ENCODE measurements at regions not wholly inside any gene's neighbourhood (a gene's known extent, or its start where the extent isn't known, plus 50 kb on each side); places are given as distances from the start of the nearest gene placed in this dataset.
"Not testable (repeated sequence)": the region's sequence is repeated elsewhere in the genome, so short reads cannot be mapped to it uniquely, and the experiment has no call there.

DNA sequence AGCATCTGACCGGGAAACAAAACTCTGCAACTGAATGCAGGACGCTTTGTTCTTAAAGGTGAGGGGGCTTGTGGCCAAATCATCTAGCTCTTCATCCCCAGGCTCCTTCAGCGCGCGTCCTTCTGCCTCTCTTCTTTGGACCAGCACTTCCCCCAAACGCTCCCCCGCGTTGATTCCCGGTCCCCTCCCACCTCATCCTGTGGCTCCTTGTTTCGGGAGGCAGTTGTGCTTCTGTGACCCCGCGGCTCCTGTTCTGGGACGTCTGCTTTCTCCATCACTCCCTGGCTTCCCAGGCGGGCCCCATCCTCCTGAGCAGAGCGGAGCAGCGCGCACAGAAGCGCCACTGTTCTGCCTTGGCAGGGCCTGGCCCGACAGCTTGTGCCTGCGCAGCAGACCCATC is 109.7 kb upstream of the ZNG1E start:
- H3K36me3 ChIP-seq; DNase-seq; H3K9me3 ChIP-seq; H3K27me3 ChIP-seq (ENCODE audit: low read depth); H3K4me1 ChIP-seq; H3K4me3 ChIP-seq; ATAC-seq; intact Hi-C loops (cut with DNase I); H3K27ac ChIP-seq: not testable (repeated sequence)

DNA sequence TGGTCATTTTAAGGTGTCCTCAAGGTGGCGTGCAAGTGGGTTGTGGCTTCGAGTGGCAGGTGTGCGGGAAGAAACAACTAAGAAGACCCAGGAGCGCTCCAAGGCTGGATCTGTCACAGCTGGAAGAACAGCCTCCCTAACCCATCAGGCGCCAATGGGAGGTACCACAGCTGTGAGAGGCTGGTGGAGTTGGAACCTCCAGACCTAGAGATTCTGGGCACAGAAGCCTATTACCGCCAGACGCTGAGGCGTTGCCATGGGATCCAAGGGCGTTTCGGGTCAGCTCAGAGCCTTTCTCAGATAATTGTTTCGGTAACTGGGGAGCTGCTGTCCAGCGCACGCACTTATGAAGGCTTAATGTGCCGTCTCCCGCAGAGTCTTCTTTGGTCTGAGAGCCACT is 156.7 kb upstream of the ZNG1E start:
- DNase-seq; H3K4me1 ChIP-seq; H3K27ac ChIP-seq; H3K9me3 ChIP-seq; H3K4me3 ChIP-seq; intact Hi-C loops (cut with DNase I); H3K27me3 ChIP-seq (ENCODE audit: low read depth); H3K36me3 ChIP-seq; ATAC-seq: not testable (repeated sequence)

DNA sequence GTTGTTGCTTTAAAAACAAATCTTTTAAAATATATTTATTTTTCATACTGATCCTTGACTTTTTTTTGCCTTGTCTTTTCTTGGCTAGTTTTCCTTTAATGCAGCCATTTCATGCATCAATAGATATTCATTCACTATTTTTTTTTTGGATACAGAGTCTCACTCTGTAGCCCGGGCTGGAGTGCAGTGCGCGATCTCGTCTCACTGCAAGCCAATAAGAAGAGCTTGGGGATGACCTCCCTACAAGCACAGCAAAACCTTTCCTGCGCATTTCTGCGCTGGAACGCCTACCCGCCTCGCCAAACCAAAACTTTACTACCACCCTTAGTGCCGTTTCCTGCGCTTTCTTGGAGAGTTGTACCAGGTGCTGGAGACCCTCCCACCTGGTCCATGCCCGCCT is 161.3 kb upstream of the ZNG1E start:
- ATAC-seq; H3K9me3 ChIP-seq; H3K4me1 ChIP-seq; H3K27me3 ChIP-seq (ENCODE audit: low read depth); H3K4me3 ChIP-seq; H3K36me3 ChIP-seq; H3K27ac ChIP-seq; intact Hi-C loops (cut with DNase I); DNase-seq: not testable (repeated sequence)

DNA sequence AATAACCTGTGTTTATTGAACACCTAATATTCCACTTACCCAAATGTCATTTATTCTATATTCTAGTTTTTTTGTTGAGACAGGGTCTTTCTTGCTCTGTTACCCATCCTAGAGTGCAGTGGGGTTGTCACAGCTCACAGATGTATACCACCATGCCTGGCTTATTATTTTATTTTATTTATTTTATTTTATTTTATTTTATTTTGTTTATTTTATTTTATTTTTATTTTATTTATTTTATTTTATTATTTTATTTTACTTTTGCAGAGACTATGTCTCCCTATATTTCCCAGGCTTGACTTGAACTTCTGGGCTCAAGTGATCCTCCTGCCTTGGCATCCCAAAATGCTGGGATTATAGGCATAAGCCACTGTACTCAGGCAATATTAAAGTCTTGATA is 167.8 kb upstream of the ZNG1E start:
- H3K27me3 ChIP-seq (ENCODE audit: low read depth); H3K27ac ChIP-seq; H3K36me3 ChIP-seq; DNase-seq; H3K4me1 ChIP-seq; ATAC-seq; intact Hi-C loops (cut with DNase I); H3K4me3 ChIP-seq; H3K9me3 ChIP-seq: not testable (repeated sequence)

DNA sequence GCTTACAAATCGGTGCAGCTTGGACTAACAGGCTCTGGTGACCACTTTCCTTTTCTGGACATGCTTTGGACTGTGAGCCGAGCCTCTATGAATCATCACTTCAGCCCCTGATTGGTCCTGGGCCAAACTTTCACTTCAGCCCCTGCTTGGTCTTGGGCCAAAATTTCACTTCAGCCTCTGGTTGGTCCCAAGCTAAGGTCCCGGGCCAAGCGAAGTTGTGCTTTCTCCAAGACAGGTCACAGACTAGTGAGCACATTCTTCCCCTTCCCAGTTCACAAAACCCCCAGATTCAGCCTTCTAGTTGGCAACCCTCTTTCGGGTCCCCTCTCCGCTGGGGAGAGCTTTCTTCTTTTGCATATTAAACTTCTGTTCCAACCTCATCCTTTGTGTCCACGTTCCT is 171.0 kb upstream of the ZNG1E start:
- intact Hi-C loops (cut with DNase I); H3K4me1 ChIP-seq; H3K9me3 ChIP-seq; H3K36me3 ChIP-seq; ATAC-seq; DNase-seq; H3K27me3 ChIP-seq (ENCODE audit: low read depth); H3K27ac ChIP-seq; H3K4me3 ChIP-seq: not testable (repeated sequence)

DNA sequence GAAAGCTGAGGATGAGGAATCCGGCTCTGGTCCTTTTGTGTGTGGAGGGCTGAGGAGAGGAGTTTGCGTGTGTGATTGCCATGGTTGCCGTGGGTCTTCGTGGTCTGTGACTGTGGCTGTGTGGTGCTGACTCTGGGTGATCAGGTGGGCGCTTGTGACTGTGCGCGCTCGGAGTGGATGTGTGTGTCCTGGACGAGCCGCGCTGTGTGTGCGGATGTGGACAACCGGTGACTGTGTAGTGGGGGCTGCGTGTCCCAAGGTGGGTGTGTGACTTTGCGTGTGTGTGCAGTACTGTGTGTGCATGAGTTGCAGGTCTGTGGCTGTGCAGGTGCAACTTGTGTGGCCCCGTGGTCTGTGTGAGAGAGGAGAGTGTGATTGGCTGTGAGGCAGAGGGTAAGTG is 172.0 kb upstream of the ZNG1E start:
- H3K27me3 ChIP-seq (ENCODE audit: low read depth); H3K4me3 ChIP-seq; ATAC-seq; H3K27ac ChIP-seq; DNase-seq; H3K4me1 ChIP-seq; H3K36me3 ChIP-seq; intact Hi-C loops (cut with DNase I); H3K9me3 ChIP-seq: not testable (repeated sequence)

DNA sequence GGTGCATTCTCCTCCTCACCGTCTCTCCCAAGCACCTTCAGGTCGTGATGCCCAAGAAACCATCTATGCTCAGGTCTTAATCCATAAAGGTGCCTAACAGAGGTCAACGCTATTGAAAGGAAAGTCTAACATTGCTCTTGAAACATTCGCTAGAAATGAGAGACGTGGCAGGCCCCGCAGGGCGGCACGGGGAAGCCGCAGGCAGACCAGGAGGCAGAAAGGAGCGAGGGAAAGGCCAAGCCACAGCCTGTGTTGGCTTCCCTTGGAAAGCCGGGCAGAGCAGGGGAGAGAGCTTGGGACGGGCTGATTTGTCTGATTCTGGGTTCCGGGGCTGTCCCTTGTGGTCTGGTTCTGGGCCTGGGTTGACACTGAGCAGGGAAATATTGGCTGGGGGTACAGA is 192.8 kb upstream of the ZNG1E start:
- H3K27me3 ChIP-seq (ENCODE audit: low read depth); intact Hi-C loops (cut with DNase I); H3K27ac ChIP-seq; ATAC-seq; H3K36me3 ChIP-seq; H3K9me3 ChIP-seq; H3K4me1 ChIP-seq; H3K4me3 ChIP-seq; DNase-seq: not testable (repeated sequence)

DNA sequence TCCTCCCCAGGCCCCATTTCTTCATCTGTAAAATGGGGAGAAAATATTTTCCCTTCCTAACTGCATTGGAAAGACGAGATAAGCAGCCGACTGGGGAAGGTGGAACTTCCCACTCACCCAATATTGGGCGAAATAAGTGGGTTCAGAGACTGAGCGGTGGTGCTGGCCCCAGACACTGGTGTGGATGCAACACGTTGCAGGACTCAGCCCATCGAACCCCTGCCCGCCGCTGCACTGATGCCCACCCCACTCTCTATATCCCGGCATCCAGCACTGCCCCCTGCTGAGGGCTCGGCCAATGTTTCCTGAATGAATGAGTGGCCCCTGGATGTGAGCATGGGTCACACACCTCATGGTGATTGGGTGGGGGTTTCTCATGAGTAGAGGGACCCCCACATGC is 194.4 kb upstream of the ZNG1E start:
- H3K4me3 ChIP-seq; H3K27me3 ChIP-seq (ENCODE audit: low read depth); intact Hi-C loops (cut with DNase I); H3K27ac ChIP-seq; H3K36me3 ChIP-seq; H3K4me1 ChIP-seq; DNase-seq; ATAC-seq; H3K9me3 ChIP-seq: not testable (repeated sequence)

DNA sequence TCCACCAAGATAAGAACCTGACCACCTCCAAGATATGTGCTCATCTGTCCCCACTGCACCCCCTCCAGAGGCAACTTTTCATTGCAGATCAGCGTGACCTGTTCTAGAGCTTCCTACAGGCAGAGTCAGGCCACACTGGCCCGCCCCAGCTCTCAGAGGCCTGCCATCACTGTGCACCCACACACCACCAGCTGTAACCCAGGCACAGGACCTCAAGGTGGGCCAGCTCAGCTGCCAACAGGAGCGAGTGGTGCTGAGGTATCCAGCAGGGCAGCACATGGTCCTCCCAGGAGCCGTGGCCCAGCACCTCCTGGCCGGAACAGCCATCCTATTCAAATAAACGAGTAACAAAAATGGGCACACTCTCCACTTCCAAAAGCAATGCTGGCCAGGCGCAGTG is 189.9 kb upstream of the FOXD4L5 start:
- H3K27ac ChIP-seq; H3K4me3 ChIP-seq; H3K4me1 ChIP-seq; H3K9me3 ChIP-seq; intact Hi-C loops (cut with DNase I); H3K27me3 ChIP-seq (ENCODE audit: low read depth); DNase-seq; ATAC-seq; H3K36me3 ChIP-seq: not testable (repeated sequence)

DNA sequence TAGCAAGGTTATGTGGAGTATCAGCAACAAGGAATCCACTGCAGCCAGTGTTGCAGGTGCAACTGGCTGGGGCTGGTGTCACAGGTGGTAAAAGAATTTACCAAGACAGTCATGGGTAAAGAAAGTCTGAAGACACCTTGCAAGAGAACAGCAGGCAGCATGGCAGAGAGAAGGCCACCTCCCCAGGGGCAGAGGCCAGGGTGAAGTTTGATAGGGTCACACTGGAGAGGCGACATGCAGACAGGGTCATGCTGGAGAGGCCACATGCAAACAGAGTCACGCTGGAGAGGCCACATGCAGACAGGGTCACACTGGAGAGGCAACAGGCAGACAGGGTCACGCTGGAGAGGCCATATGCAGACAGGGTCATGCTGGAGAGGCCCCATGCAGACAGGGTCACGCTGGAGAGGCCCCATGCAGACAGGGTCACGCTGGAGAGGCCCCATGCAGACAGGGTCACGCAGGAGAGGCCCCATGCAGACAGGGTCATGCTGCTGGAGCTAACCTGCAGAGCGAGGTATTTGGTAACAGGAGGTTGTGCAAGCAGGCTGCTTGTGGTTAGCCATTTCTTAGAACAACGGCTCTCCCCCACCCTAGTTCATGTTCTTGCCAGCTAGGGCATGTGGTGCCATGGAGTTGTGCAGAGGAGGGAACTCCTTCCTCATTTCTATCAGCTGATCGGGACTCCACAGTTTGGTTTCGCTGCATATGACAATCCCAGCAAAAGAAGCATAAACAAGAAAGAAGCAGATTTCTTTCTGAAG is 188.2 kb upstream of the FOXD4L5 start:
- H3K36me3 ChIP-seq; DNase-seq; H3K27ac ChIP-seq; H3K4me1 ChIP-seq; H3K4me3 ChIP-seq; H3K27me3 ChIP-seq (ENCODE audit: low read depth); H3K9me3 ChIP-seq; intact Hi-C loops (cut with DNase I); ATAC-seq: not testable (repeated sequence)

DNA sequence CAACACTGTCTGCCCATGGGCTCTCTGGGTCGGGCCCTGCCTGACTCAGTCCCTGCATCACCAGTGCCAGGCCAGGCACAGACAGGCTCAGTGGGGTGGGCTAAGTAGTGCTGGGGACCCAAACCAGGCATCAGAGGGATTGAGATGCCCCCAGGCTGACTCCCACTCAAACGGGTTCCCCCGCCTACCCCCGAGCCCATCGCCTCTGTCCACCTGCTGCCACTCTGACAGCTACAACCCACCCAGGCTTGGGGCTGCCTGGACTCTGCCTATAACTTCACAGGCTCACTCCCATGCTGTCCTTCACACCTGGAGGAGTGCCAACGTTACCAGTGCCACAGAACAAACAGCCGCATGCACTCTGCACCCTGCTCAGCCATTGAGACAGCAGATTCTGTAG is 186.1 kb upstream of the FOXD4L5 start:
- DNase-seq; H3K4me1 ChIP-seq; H3K27ac ChIP-seq; H3K4me3 ChIP-seq; intact Hi-C loops (cut with DNase I); H3K27me3 ChIP-seq (ENCODE audit: low read depth); H3K36me3 ChIP-seq; ATAC-seq; H3K9me3 ChIP-seq: not testable (repeated sequence)

DNA sequence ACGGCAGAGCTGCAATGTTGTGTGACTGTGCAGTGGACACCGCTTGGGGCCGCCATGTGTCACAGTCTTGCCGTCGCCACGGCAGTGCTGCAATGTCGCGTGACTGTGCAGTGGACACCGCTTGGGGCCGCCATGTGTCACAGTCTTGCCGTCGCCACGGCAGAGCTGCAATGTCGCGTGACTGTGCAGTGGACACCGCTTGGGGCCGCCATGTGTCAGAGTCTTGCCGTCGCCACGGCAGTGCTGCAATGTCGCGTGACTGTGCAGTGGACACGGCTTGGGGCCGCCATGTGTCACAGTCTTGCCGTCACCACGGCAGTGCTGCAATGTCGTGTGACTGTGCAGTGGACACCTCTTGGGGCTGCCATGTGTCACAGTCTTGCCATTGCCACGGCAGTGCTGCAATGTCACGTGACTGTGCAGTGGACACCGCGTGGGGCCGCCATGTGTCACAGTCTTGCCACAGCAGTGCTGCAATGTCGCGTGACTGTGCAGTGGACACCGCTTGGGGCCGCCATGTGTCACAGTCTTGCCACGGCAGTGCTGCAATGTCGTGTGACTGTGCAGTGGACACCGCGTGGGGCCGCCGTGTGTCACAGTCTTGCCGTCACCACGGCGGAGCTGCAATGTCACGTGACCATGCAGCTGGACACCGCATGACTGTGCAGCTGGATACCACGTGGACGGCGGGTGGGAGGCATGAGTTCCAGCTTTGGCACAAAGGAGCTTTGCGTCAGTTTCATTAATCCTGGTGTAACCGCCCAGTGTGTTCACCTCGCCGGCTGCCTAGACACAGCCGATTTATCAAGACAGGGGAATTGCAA is 182.1 kb upstream of the FOXD4L5 start:
- H3K4me3 ChIP-seq; ATAC-seq; intact Hi-C loops (cut with DNase I); DNase-seq; H3K4me1 ChIP-seq; H3K27me3 ChIP-seq (ENCODE audit: low read depth); H3K27ac ChIP-seq; H3K36me3 ChIP-seq; H3K9me3 ChIP-seq: not testable (repeated sequence)

DNA sequence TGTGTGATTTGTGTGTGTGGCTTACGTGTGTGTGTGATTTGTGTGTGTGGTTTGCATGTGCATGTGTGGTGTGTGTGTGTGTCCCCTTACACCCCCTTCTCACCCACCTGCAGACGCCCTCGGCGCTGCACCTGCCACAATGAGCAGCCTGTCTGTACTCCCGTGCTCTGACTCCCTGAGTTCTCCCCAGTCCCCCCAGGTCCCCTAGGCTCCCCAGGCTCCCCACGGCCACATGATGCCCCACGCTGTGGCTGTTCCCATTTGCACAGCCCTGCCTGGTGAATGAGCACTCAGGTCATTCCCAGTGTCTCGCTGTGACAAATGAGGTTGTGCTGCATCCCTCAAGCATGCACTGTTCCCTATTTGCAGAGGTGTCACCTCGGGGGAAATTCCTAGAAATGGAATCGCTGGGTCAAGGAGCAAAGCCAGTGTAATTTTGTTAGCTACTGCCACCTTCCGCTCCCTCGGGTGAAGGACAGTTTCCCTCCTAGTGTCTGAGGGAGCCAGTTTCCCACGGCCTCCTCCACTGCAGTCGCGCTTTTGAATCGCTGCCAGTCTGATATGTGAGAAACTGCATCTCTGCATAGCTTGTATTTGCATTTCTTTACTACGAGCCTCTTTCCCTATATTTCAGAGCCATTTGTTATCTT is 180.4 kb upstream of the FOXD4L5 start:
- H3K27me3 ChIP-seq (ENCODE audit: low read depth); DNase-seq; H3K9me3 ChIP-seq; H3K4me1 ChIP-seq; H3K36me3 ChIP-seq; intact Hi-C loops (cut with DNase I); H3K27ac ChIP-seq; ATAC-seq; H3K4me3 ChIP-seq: not testable (repeated sequence)

DNA sequence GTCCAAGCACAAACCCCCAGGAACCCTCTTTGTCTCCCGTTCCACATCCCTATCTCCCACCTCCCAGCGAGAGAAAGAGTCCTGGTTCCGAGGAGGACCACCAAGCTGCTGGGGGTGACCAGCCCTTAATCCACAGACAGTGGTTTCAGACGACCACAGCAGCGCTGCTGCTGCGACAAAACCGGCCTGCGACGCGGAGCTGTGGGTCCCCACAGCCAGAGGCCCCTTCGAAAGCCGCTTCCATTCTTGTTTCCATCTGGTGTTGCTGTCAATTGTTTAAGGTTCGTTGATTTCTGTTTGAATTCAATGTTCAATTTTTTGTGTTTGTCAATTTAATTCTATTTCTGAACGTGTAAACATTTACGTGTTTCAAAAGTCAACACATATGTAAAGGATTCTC is 177.5 kb upstream of the FOXD4L5 start:
- intact Hi-C loops (cut with DNase I); H3K27ac ChIP-seq; H3K4me1 ChIP-seq; DNase-seq; H3K36me3 ChIP-seq; H3K27me3 ChIP-seq (ENCODE audit: low read depth); H3K4me3 ChIP-seq; H3K9me3 ChIP-seq; ATAC-seq: not testable (repeated sequence)
